ENCODE measurements at regions not wholly inside any gene's neighbourhood (a gene's known extent, or its start where the extent isn't known, plus 50 kb on each side); places are given as distances from the start of the nearest gene placed in this dataset.

GRCh38 chr4:86521373-86521969 is 72.6 kb upstream of the PTPN13 start:
- no peaks in the 10 kb centered on the region for H3K27me3 ChIP-seq (ENCODE audit: insufficient read depth, low read depth, low read length)
- H3K4me2 ChIP-seq (ENCODE audit: low read length), result no peak overlapping the region
- no peaks in the 10 kb centered on the region for H3F3A ChIP-seq (ENCODE audit: insufficient read depth, low read length, poor library complexity, severe bottlenecking)
- no peak overlapping the region for H3K27ac ChIP-seq (ENCODE audit: low read length)
- no peaks in the 10 kb centered on the region for H3K36me3 ChIP-seq (ENCODE audit: insufficient read depth, low read length)
- H4K20me1 ChIP-seq (ENCODE audit: insufficient read depth), result no peaks in the 10 kb centered on the region
- H3K4me3 ChIP-seq (ENCODE audit: low read length), result no peak overlapping the region
- no peak overlapping the region for H2AFZ ChIP-seq (ENCODE audit: low read depth, low read length)
- no peaks in the 10 kb centered on the region for H3K9me2 ChIP-seq (ENCODE audit: insufficient read depth, low read length)
- H3K9ac ChIP-seq (ENCODE audit: low read length), result no peak overlapping the region
- H3K9me3 ChIP-seq (ENCODE audit: low read length), result no peaks in the 10 kb centered on the region
- no peaks in the 10 kb centered on the region for H3K79me2 ChIP-seq (replicated peaks; ENCODE audit: insufficient read depth, low read length)
- TF ChIP-seq TAF1 (IDR thresholded peaks at IDR 0.05; ENCODE audit: low read depth), result no peak
- TF ChIP-seq MXI1 (conservative IDR thresholded peaks at IDR 0.05; ENCODE audit: poor library complexity, severe bottlenecking), result no peak
- no peak for TF ChIP-seq EZH2 (IDR thresholded peaks at IDR 0.05; ENCODE audit: borderline replicate concordance, insufficient read depth, low read length, poor library complexity, severe bottlenecking)
- TF ChIP-seq, protein P1, sequence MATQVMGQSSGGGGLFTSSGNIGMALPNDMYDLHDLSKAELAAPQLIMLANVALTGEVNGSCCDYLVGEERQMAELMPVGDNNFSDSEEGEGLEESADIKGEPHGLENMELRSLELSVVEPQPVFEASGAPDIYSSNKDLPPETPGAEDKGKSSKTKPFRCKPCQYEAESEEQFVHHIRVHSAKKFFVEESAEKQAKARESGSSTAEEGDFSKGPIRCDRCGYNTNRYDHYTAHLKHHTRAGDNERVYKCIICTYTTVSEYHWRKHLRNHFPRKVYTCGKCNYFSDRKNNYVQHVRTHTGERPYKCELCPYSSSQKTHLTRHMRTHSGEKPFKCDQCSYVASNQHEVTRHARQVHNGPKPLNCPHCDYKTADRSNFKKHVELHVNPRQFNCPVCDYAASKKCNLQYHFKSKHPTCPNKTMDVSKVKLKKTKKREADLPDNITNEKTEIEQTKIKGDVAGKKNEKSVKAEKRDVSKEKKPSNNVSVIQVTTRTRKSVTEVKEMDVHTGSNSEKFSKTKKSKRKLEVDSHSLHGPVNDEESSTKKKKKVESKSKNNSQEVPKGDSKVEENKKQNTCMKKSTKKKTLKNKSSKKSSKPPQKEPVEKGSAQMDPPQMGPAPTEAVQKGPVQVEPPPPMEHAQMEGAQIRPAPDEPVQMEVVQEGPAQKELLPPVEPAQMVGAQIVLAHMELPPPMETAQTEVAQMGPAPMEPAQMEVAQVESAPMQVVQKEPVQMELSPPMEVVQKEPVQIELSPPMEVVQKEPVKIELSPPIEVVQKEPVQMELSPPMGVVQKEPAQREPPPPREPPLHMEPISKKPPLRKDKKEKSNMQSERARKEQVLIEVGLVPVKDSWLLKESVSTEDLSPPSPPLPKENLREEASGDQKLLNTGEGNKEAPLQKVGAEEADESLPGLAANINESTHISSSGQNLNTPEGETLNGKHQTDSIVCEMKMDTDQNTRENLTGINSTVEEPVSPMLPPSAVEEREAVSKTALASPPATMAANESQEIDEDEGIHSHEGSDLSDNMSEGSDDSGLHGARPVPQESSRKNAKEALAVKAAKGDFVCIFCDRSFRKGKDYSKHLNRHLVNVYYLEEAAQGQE (IDR thresholded peaks at IDR 0.05; ENCODE audit: borderline replicate concordance), result no peak
- no peak for TF ChIP-seq CTCF (IDR thresholded peaks at IDR 0.05; ENCODE audit: poor library complexity, severe bottlenecking)
- TF ChIP-seq RAD21 (conservative IDR thresholded peaks at IDR 0.05), result no peak
- no peak for TF ChIP-seq EP300 (conservative IDR thresholded peaks at IDR 0.05; ENCODE audit: poor library complexity, severe bottlenecking)
- TF ChIP-seq SMC3 (conservative IDR thresholded peaks at IDR 0.05; ENCODE audit: poor library complexity), result no peak
- TF ChIP-seq POLR2AphosphoS5 (IDR thresholded peaks at IDR 0.05), result no peak

DNA sequence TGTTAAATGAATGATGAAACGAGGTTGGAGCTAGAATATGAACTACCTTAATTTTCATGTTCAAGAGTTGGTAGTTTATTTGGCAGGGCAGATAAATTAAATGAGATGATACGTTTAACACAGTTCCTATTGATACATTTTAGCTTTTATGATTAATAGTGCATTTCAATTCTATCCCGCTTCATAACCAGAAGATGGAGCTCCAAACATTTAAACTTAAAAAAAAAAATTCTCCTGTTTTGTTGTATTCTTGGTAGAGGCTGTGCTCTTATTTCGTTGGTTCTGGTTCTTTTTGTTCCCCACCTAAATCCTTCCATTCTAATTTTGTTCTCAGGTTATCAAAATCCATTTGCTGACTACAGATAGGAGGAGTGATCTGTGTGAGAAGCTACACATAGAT is 71.8 kb upstream of the PTPN13 start:
- H3K4me2 ChIP-seq (ENCODE audit: low read length), result no peak overlapping the region
- H4K20me1 ChIP-seq (ENCODE audit: insufficient read depth), result no peaks in the 10 kb centered on the region
- TF ChIP-seq MXI1 (conservative IDR thresholded peaks at IDR 0.05; ENCODE audit: poor library complexity, severe bottlenecking) (no peak), RAD21 (conservative IDR thresholded peaks at IDR 0.05) (no peak), TAF1 (IDR thresholded peaks at IDR 0.05; ENCODE audit: low read depth) (no peak), CTCF (IDR thresholded peaks at IDR 0.05; ENCODE audit: poor library complexity, severe bottlenecking) (no peak), EZH2 (IDR thresholded peaks at IDR 0.05; ENCODE audit: borderline replicate concordance, insufficient read depth, low read length, poor library complexity, severe bottlenecking) (no peak), POLR2AphosphoS5 (IDR thresholded peaks at IDR 0.05) (no peak), EP300 (conservative IDR thresholded peaks at IDR 0.05; ENCODE audit: poor library complexity, severe bottlenecking) (no peak), SMC3 (conservative IDR thresholded peaks at IDR 0.05; ENCODE audit: poor library complexity) (no peak)
- TF ChIP-seq, protein P1 (IDR thresholded peaks at IDR 0.05; ENCODE audit: borderline replicate concordance), result no peak

More for the DNA sequence above, 71.8 kb upstream of the PTPN13 start:
- H3K9me3 ChIP-seq (ENCODE audit: low read length), result no peaks in the 10 kb centered on the region
- H3F3A ChIP-seq (ENCODE audit: insufficient read depth, low read length, poor library complexity, severe bottlenecking), result no peaks in the 10 kb centered on the region
- no peak overlapping the region for H3K4me3 ChIP-seq (ENCODE audit: low read length)
- no peaks in the 10 kb centered on the region for H3K79me2 ChIP-seq (replicated peaks; ENCODE audit: insufficient read depth, low read length)
- H3K9me2 ChIP-seq (ENCODE audit: insufficient read depth, low read length), result no peaks in the 10 kb centered on the region
- no peak overlapping the region for H2AFZ ChIP-seq (ENCODE audit: low read depth, low read length)
- H3K27ac ChIP-seq (ENCODE audit: low read length), result no peak overlapping the region
- H3K27me3 ChIP-seq (ENCODE audit: insufficient read depth, low read depth, low read length), result no peaks in the 10 kb centered on the region
- no peak overlapping the region for H3K9ac ChIP-seq (ENCODE audit: low read length)
- H3K36me3 ChIP-seq (ENCODE audit: insufficient read depth, low read length), result no peaks in the 10 kb centered on the region

All from neural cell (in vitro differentiated cells).